ENCODE measurements at regions not wholly inside any gene's neighbourhood (a gene's known extent, or its start where the extent isn't known, plus 50 kb on each side); places are given as distances from the start of the nearest gene placed in this dataset.

- no peak for TF ChIP-seq CTCF (IDR thresholded peaks at IDR 0.05; ENCODE audit: low read length, missing control alignments)
- no peak for DNase-seq (ENCODE audit: low read depth)
- no peak overlapping the region for H3K4me3 ChIP-seq (replicated peaks; ENCODE audit: low read depth, low read length)
Observed at GRCh38 chr9:653856-654387, 187.6 kb upstream of the DMRT1 start.

- no peak for TF ChIP-seq CTCF (IDR thresholded peaks at IDR 0.05; ENCODE audit: low read length, missing control alignments)
- peak; percentile 56 for DNase-seq (ENCODE audit: low read depth)
- H3K4me3 ChIP-seq (replicated peaks; ENCODE audit: low read depth, low read length), result no peak overlapping the region
Observed at GRCh38 chr9:655875-656274, 185.6 kb upstream of the DMRT1 start.

- no peak for DNase-seq (ENCODE audit: low read depth)
- TF ChIP-seq CTCF (IDR thresholded peaks at IDR 0.05; ENCODE audit: low read length, missing control alignments), result no peak
- H3K4me3 ChIP-seq (replicated peaks; ENCODE audit: low read depth, low read length), result no peak overlapping the region
Observed at GRCh38 chr9:656926-657568, 184.4 kb upstream of the DMRT1 start.

- no peak for TF ChIP-seq CTCF (IDR thresholded peaks at IDR 0.05; ENCODE audit: low read length, missing control alignments)
- no peak for DNase-seq (ENCODE audit: low read depth)
- no peak overlapping the region for H3K4me3 ChIP-seq (replicated peaks; ENCODE audit: low read depth, low read length)
Observed at GRCh38 chr9:659286-659685, 182.2 kb upstream of the DMRT1 start.

GRCh38 chr9:660227-660626 lies 181.3 kb upstream of the DMRT1 start:
- TF ChIP-seq CTCF (IDR thresholded peaks at IDR 0.05; ENCODE audit: low read length, missing control alignments), result no peak
- DNase-seq (ENCODE audit: low read depth), result no peak
- H3K4me3 ChIP-seq (replicated peaks; ENCODE audit: low read depth, low read length), result no peak overlapping the region

GRCh38 chr9:663541-663940 lies 178.0 kb upstream of the DMRT1 start:
- H3K4me3 ChIP-seq (replicated peaks; ENCODE audit: low read depth, low read length), result no peak overlapping the region
- no peak for TF ChIP-seq CTCF (IDR thresholded peaks at IDR 0.05; ENCODE audit: low read length, missing control alignments)

GRCh38 chr9:665296-665695 lies 176.2 kb upstream of the DMRT1 start:
- no peak for DNase-seq (ENCODE audit: low read depth)
- H3K4me3 ChIP-seq (replicated peaks; ENCODE audit: low read depth, low read length), result no peak overlapping the region
- no peak for TF ChIP-seq CTCF (IDR thresholded peaks at IDR 0.05; ENCODE audit: low read length, missing control alignments)

More at GRCh38 chr9:663541-663940, 178.0 kb upstream of the DMRT1 start:
- DNase-seq (ENCODE audit: low read depth), result no peak
